ENCODE measurements at regions not wholly inside any gene's neighbourhood (a gene's known extent, or its start where the extent isn't known, plus 50 kb on each side); places are given as distances from the start of the nearest gene placed in this dataset.

- no peak for TF ChIP-seq CTCF (conservative IDR thresholded peaks at IDR 0.05 in 1 of 2, IDR thresholded peaks at IDR 0.05 in 1 of 2; ENCODE audit: low read depth in 1 of 2, low read length in 2 of 2)
- TF ChIP-seq EZH2 (IDR thresholded peaks at IDR 0.05; ENCODE audit: low read length, missing control alignments) = no peak
Measured at GRCh38 chr7:68537774-68538071, 1060.6 kb upstream of the AUTS2 start.

Measured in fibroblast of lung (primary cell).